Endothelial cell of umbilical vein (primary cell): ENCODE measurements at regions not wholly inside any gene's neighbourhood (a gene's known extent, or its start where the extent isn't known, plus 50 kb on each side); places are given as distances from the start of the nearest gene placed in this dataset.

Source experiments
- BruUV-seq: library from RNA; stranded (reverse); fragments of 400-500 nt; replicated peaks from 2 replicates; lab custom pipeline; 2021; lab: Mats Ljungman, UMichigan
- CTCF ChIA-PET: fragments of 300-600, 350-600 bp; sonication (Branson Sonifier 250); formaldehyde crosslinking; loops from one replicate; lab custom pipeline; 2021; ENCODE audit warnings: antibody characterized with exemption, inconsistent platforms; lab: Charles Lee
- POLR2A ChIA-PET: fragments of 300-600, 350-600 bp; sonication (Branson Sonifier 250); formaldehyde crosslinking; loops from one replicate; lab custom pipeline; 2021; ENCODE audit warnings: antibody characterized with exemption, inconsistent platforms; lab: Charles Lee
- DNase-seq: peaks from one replicate; pipeline ENCODE4 v3.0.0-alpha.2; 2011; ENCODE audit warnings: low read depth, low spot score
- FAIRE-seq: peaks from 2 replicates; lab custom pipeline; 2011; peaks lifted over from hg19 to GRCh38; lab: Jason Lieb, UNC
- H2AFZ ChIP-seq: 2 replicates; pipeline ENCODE4 v1.6.0; 2012; ENCODE audit warnings: low read depth, low read length, control low read depth, inconsistent platforms
- H3K27ac ChIP-seq: 2 replicates; pipeline ENCODE4 v1.5.1; 2011; ENCODE audit warnings: low read depth, mild to moderate bottlenecking, control low read depth, low read length, moderate library complexity; ENCODE audit not compliant: insufficient read depth
- H3K27me3 ChIP-seq, 2 experiments: 2 replicates each; pipeline versions ENCODE4 v1.6.0 to v1.6.1; 2011; ENCODE audit warnings: low read length in 2 of 2, mixed read lengths in 1 of 2; ENCODE audit not compliant: control insufficient read depth in 2 of 2, insufficient read depth in 2 of 2
- H3K36me3 ChIP-seq, 2 experiments: 2 replicates in 1 of 2; 3 replicates in 1 of 2; pipeline ENCODE4 v1.5.1; 2011; ENCODE audit warnings: low read length in 2 of 2, mild to moderate bottlenecking in 1 of 2, moderate library complexity in 1 of 2; ENCODE audit not compliant: control insufficient read depth in 2 of 2, insufficient read depth in 2 of 2; ENCODE audit errors: extremely low read depth in 1 of 2
- H3K4me1 ChIP-seq: 3 replicates; pipeline ENCODE4 v1.5.1; 2011; ENCODE audit warnings: mild to moderate bottlenecking, low read length; ENCODE audit not compliant: control insufficient read depth, insufficient read depth; ENCODE audit errors: extremely low read depth
- H3K4me2 ChIP-seq: 2 replicates; pipeline ENCODE4 v1.6.1; 2011; ENCODE audit warnings: low read length, control low read depth, mixed read lengths; ENCODE audit not compliant: insufficient read depth
- H3K4me3 ChIP-seq, 3 experiments: fragments of 200-600 bp in 1 of 3; sonication (generic), shearing (Covaris generic) in 1 of 3; replicated peaks in 1 of 3; 2 replicates each; pipeline ENCODE4 v1.5.1; 2011 to 2016; ENCODE audit warnings: control low read depth in 3 of 3, low read length in 3 of 3, mild to moderate bottlenecking in 2 of 3, inconsistent platforms in 1 of 3, low read depth in 1 of 3, moderate library complexity in 1 of 3; ENCODE audit not compliant: insufficient read depth in 1 of 3
- H3K79me2 ChIP-seq: 2 replicates; pipeline ENCODE4 v1.6.0; 2012; ENCODE audit warnings: low read length, inconsistent platforms; ENCODE audit not compliant: control insufficient read depth, insufficient read depth
- H3K9ac ChIP-seq: replicated peaks from 2 replicates; pipeline ENCODE3; 2011; ENCODE audit warnings: low read length, control low read depth; ENCODE audit not compliant: insufficient read depth; ENCODE audit errors: extremely low read depth
- H3K9me1 ChIP-seq: replicated peaks from 3 replicates; pipeline ENCODE4 v1.6.0; 2011; ENCODE audit warnings: mild to moderate bottlenecking, low read length; ENCODE audit not compliant: control insufficient read depth, insufficient read depth; ENCODE audit errors: extremely low read depth
- H3K9me3 ChIP-seq: replicated peaks from 2 replicates; pipeline ENCODE4 v1.5.1; 2012; ENCODE audit warnings: low read length, inconsistent platforms; ENCODE audit not compliant: control insufficient read depth, insufficient read depth
- H4K20me1 ChIP-seq: replicated peaks from 2 replicates; pipeline ENCODE3; 2011; ENCODE audit warnings: mild to moderate bottlenecking, low read length; ENCODE audit not compliant: control insufficient read depth, insufficient read depth; ENCODE audit errors: extremely low read depth
- CTCF ChIP-seq, 2 donors: IDR thresholded peaks; 1 replicate in 1 of 2; 2 replicates in 1 of 2; pipeline ENCODE4 v1.5.1; 2011; ENCODE audit warnings: low read length in 2 of 2, mild to moderate bottlenecking in 2 of 2, moderate library complexity in 2 of 2, control low read depth in 1 of 2, inconsistent platforms in 1 of 2, low read depth in 1 of 2; ENCODE audit not compliant: insufficient read depth in 1 of 2; ENCODE audit errors: extremely low read depth in 1 of 2
- EZH2 ChIP-seq: IDR thresholded peaks from 2 replicates; pipeline ENCODE4 v1.6.1; 2012; ENCODE audit warnings: borderline replicate concordance, low read depth, mild to moderate bottlenecking, moderate library complexity, low read length, inconsistent platforms; ENCODE audit not compliant: severe bottlenecking
- FOS ChIP-seq: IDR thresholded peaks from 2 replicates; pipeline ENCODE4 v1.6.1; 2011; ENCODE audit warnings: mild to moderate bottlenecking, low read length, moderate library complexity, borderline replicate concordance; ENCODE audit not compliant: insufficient read depth
- GATA2 ChIP-seq: IDR thresholded peaks from 2 replicates; pipeline ENCODE4 v1.7.0; 2011; ENCODE audit warnings: low read depth, mild to moderate bottlenecking, moderate library complexity, mixed read lengths, low read length; ENCODE audit not compliant: insufficient read length, insufficient read depth
- JUN ChIP-seq: IDR thresholded peaks from 2 replicates; pipeline ENCODE4 v1.6.1; 2011; ENCODE audit warnings: borderline replicate concordance, low read depth; ENCODE audit not compliant: insufficient read length, insufficient read depth
- MAX ChIP-seq: IDR thresholded peaks from 2 replicates; pipeline ENCODE4 v1.6.1; 2011; ENCODE audit not compliant: insufficient read depth, insufficient read length
- MYC ChIP-seq: IDR thresholded peaks from one replicate; pipeline ENCODE4 v1.6.1; 2011; ENCODE audit warnings: mild to moderate bottlenecking, low read depth, low read length
- POLR2A ChIP-seq: IDR thresholded peaks from 2 replicates; pipeline ENCODE4 v1.6.1; 2012; ENCODE audit warnings: low read depth, mild to moderate bottlenecking, control low read depth, low read length
- POLR2AphosphoS5 ChIP-seq: IDR thresholded peaks from 2 replicates; pipeline ENCODE4 v1.6.1; 2012; ENCODE audit warnings: low read depth, mild to moderate bottlenecking, control low read depth, low read length, moderate library complexity; ENCODE audit not compliant: insufficient read depth
- dilution Hi-C: fragments of 300-500 bp; cut with MboI; formaldehyde crosslinking; loops from one replicate; pipeline ENCODE4 v1.15.0; 2019; ENCODE audit warnings: low sequenced_read_pairs; ENCODE audit not compliant: extremely low pct_ligation_motif_present
- intact Hi-C: fragments of 100-400 bp; cut with micrococcal nuclease; formaldehyde crosslinking; loops from one replicate; pipeline ENCODE4 v1.10.0; 2022

GRCh38 chr4:128553686-128554515 is 255.6 kb upstream of the JADE1 start:
- DNase-seq (peak; percentile 68), FAIRE-seq (no peak)
- intact Hi-C loops: loop anchor here (1.0 kb wide), 5 partner anchors 17 to 258 kb away; no protein-coding TSS in a partner anchor
- peak overlapping the region; percentile 85 for H3K4me2 ChIP-seq
- peaks cover 22% of the 10 kb centered on the region for H3K4me1 ChIP-seq
- peak overlapping the region in 2 of 3 experiments; percentile 21 to 60 for H3K4me3 ChIP-seq
- TF ChIP-seq CTCF (IDR thresholded peaks at IDR 0.05; ENCODE audit: extremely low read depth in 1 of 2, insufficient read depth in 1 of 2, low read depth in 1 of 2, low read length in 2 of 2): no peak
- no peak for TF ChIP-seq GATA2
- dilution Hi-C loops: no loop called here
- H3K27me3 ChIP-seq: no peaks in the 10 kb centered on the region
- BruUV-seq: no TSS peak
- H3K9me3 ChIP-seq: no peaks in the 10 kb centered on the region
- peak overlapping the region; percentile 86 for H3K27ac ChIP-seq
- H3K9ac ChIP-seq: peak overlapping the region; percentile 88
- POLR2A ChIA-PET: interaction anchor here (0.7 to 1.8 kb wide), 4 partner anchors 18 to 99 kb away, joined by 3 to 15 read pairs (median 6); no protein-coding TSS in a partner anchor
- no peaks in the 10 kb centered on the region for H3K9me1 ChIP-seq
- no peaks in the 10 kb centered on the region for H3K36me3 ChIP-seq
- H2AFZ ChIP-seq: peak overlapping the region; percentile 75
- H4K20me1 ChIP-seq: no peaks in the 10 kb centered on the region
- CTCF ChIA-PET: interaction anchor here (0.7 to 4.0 kb wide), 20 partner anchors 9 to 302 kb away, joined by 3 to 60 read pairs (median 6); no protein-coding TSS in a partner anchor
- H3K79me2 ChIP-seq: no peaks in the 10 kb centered on the region

GRCh38 chr4:128552586-128552907 is 257.0 kb upstream of the JADE1 start:
- Histone ChIP-seq H3K27me3 (no peaks in the 10 kb centered on the region), H3K4me2 (peak overlapping the region; percentile 85), H3K9me1 (no peaks in the 10 kb centered on the region), H3K4me1 (peaks cover 16% of the 10 kb centered on the region), H2AFZ (peak overlapping the region; percentile 75), H4K20me1 (no peaks in the 10 kb centered on the region), H3K9me3 (no peaks in the 10 kb centered on the region), H3K9ac (peak overlapping the region; percentile 88), H3K36me3 (no peaks in the 10 kb centered on the region), H3K4me3 (peak overlapping the region in 2 of 3 experiments; percentile 41 to 60), H3K79me2 (no peaks in the 10 kb centered on the region), H3K27ac (peak overlapping the region; percentile 86)
- intact Hi-C loops: no loop called here
- dilution Hi-C loops: no loop called here
- no TSS peak for BruUV-seq
- POLR2A ChIA-PET: interaction anchor here (0.6 to 1.8 kb wide), 6 partner anchors 23 to 68 kb away, joined by 3 to 15 read pairs (median 3); no protein-coding TSS in a partner anchor
- CTCF ChIA-PET: interaction anchor here (0.6 to 4.0 kb wide), 14 partner anchors 9 to 260 kb away, joined by 3 to 60 read pairs (median 7); no protein-coding TSS in a partner anchor
- no peak for DNase-seq
- TF ChIP-seq CTCF (IDR thresholded peaks at IDR 0.05; ENCODE audit: extremely low read depth in 1 of 2, insufficient read depth in 1 of 2, low read depth in 1 of 2, low read length in 2 of 2) (no peak), EZH2 (no peak), FOS (no peak), JUN (no peak), POLR2A (no peak), MAX (no peak), MYC (no peak), POLR2AphosphoS5 (no peak), GATA2 (no peak)
- no peak for FAIRE-seq
